Esophagus squamous epithelium (tissue), 5 donors: ENCODE measurements at regions not wholly inside any gene's neighbourhood (a gene's known extent, or its start where the extent isn't known, plus 50 kb on each side); places are given as distances from the start of the nearest gene placed in this dataset.
"Not testable (repeated sequence)": the region's sequence is repeated elsewhere in the genome, so short reads cannot be mapped to it uniquely, and the experiment has no call there.

ENCODE experiments used
- DNase-seq: peaks from one replicate; lab custom pipeline; 2025; lab: John Stamatoyannopoulos, UW
- H3K27ac ChIP-seq, 4 donors: fragments of 200-600 bp; sonication (generic); one replicate each; pipeline ENCODE4 v1.5.1; 2016 to 2019; ENCODE audit warnings: mild to moderate bottlenecking in 1 of 4
- H3K27me3 ChIP-seq, 4 donors: fragments of 200-600 bp; sonication (generic); 1 replicate in 3 of 4; 2 replicates in 1 of 4; pipeline versions ENCODE4 v1.5.1 to v1.6.0; 2017 to 2021; ENCODE audit warnings: antibody characterized with exemption in 1 of 4
- H3K36me3 ChIP-seq, 3 donors: fragments of 200-600 bp; sonication (generic); one replicate each; pipeline ENCODE4 v1.5.1; 2016 to 2019
- H3K4me1 ChIP-seq, 3 donors: fragments of 200-600 bp; sonication (generic); one replicate each; pipeline ENCODE4 v1.5.1; 2017 to 2019
- H3K4me3 ChIP-seq, 4 donors: fragments of 200-600 bp; sonication (generic); 1 replicate in 3 of 4; 2 replicates in 1 of 4; pipeline ENCODE4 v1.5.1; 2016 to 2019; ENCODE audit warnings: mild to moderate bottlenecking in 2 of 4, moderate library complexity in 1 of 4
- H3K9me3 ChIP-seq, 3 donors: fragments of 200-600 bp; sonication (generic); one replicate each; pipeline ENCODE4 v1.5.1; 2016 to 2019
- CTCF ChIP-seq, 6 experiments: fragments of 450-650 bp in 4 of 6; fragments of 200-600 bp in 2 of 6; sonication (generic) in 2 of 6; IDR thresholded peaks; one replicate each; pipeline ENCODE4 v1.5.1; 2016 to 2019; ENCODE audit warnings: antibody characterized with exemption in 6 of 6, mild to moderate bottlenecking in 4 of 6, moderate library complexity in 4 of 6
- POLR2A ChIP-seq, 4 donors: fragments of 450-650 bp; IDR thresholded peaks; one replicate each; pipeline ENCODE4 v1.6.1; 2017; ENCODE audit warnings: antibody characterized with exemption in 4 of 4, mild to moderate bottlenecking in 4 of 4, moderate library complexity in 3 of 4
- WGBS, 2 donors: methylation state at CpG; one replicate each; pipeline ENCODE4 v1.1.5; 2018; 5-methylcytosine and 5-hydroxymethylcytosine counted together
- intact Hi-C: fragments of 100-400 bp; cut with DNase I; formaldehyde crosslinking; loops from one replicate; pipeline ENCODE4 v1.15.0; 2022
- donor health status: DM: yes; HTN: yes; CAD: no.

GRCh38 chr3:5710718-5711117, 523.2 kb downstream of the EDEM1 start:
- intact Hi-C loops: no loop called here
- Histone ChIP-seq H3K9me3 (no peaks in the 10 kb centered on the region), H3K27me3 (no peaks in the 10 kb centered on the region), H3K36me3 (no peaks in the 10 kb centered on the region), H3K4me1 (no peaks in the 10 kb centered on the region), H3K4me3 (no peak overlapping the region), H3K27ac (no peak overlapping the region)
- WGBS, 2 donors: 50 to 65% methylated on average over 3 of the region's 3 CpGs
- no peak for DNase-seq
- TF ChIP-seq CTCF (IDR thresholded peaks at IDR 0.05) (no peak), POLR2A (IDR thresholded peaks at IDR 0.05) (no peak)

GRCh38 chr3:5717254-5717653, 529.7 kb downstream of the EDEM1 start:
- no peak overlapping the region for H3K27ac ChIP-seq
- no peaks in the 10 kb centered on the region for H3K27me3 ChIP-seq
- DNase-seq: no peak
- H3K4me3 ChIP-seq: no peak overlapping the region
- intact Hi-C loops: no loop called here
- H3K4me1 ChIP-seq: no peaks in the 10 kb centered on the region
- no peaks in the 10 kb centered on the region for H3K9me3 ChIP-seq
- TF ChIP-seq POLR2A (IDR thresholded peaks at IDR 0.05) (no peak), CTCF (IDR thresholded peaks at IDR 0.05) (no peak)
- 44 to 48% methylated on average over 1 of the region's 1 CpG for WGBS, 2 donors
- H3K36me3 ChIP-seq: no peaks in the 10 kb centered on the region

GRCh38 chr3:5719668-5720067, 532.2 kb downstream of the EDEM1 start:
- H3K9me3 ChIP-seq, H3K27ac ChIP-seq, H3K4me1 ChIP-seq, H3K27me3 ChIP-seq, H3K4me3 ChIP-seq, DNase-seq, intact Hi-C loops, H3K36me3 ChIP-seq: not testable (repeated sequence)

- H3K36me3 ChIP-seq: no peaks in the 10 kb centered on the region
- H3K4me3 ChIP-seq: no peak overlapping the region
- 33 to 59% methylated on average over 2 of the region's 2 CpGs for WGBS, 2 donors
- no peaks in the 10 kb centered on the region for H3K9me3 ChIP-seq
- TF ChIP-seq CTCF (IDR thresholded peaks at IDR 0.05): no peak
- no peak for TF ChIP-seq POLR2A (IDR thresholded peaks at IDR 0.05)
- H3K27me3 ChIP-seq: no peaks in the 10 kb centered on the region
- H3K27ac ChIP-seq: no peak overlapping the region
- DNase-seq: no peak
- intact Hi-C loops: no loop called here
- H3K4me1 ChIP-seq: no peaks in the 10 kb centered on the region
These were observed 538.3 kb downstream of the EDEM1 start for GRCh38 chr3:5725801-5726200.

GRCh38 chr3:5726621-5727020, 539.1 kb downstream of the EDEM1 start:
- WGBS, 2 donors: 60 to 65% methylated on average over 5 of the region's 5 CpGs
- H3K4me1 ChIP-seq: no peaks in the 10 kb centered on the region
- intact Hi-C loops: no loop called here

More at GRCh38 chr3:5726621-5727020, 539.1 kb downstream of the EDEM1 start:
- TF ChIP-seq POLR2A (IDR thresholded peaks at IDR 0.05) (no peak), CTCF (IDR thresholded peaks at IDR 0.05) (no peak)
- Histone ChIP-seq H3K9me3 (no peaks in the 10 kb centered on the region), H3K4me3 (no peak overlapping the region), H3K36me3 (no peaks in the 10 kb centered on the region), H3K27ac (no peak overlapping the region), H3K27me3 (no peaks in the 10 kb centered on the region)
- no peak for DNase-seq
